ENCODE measurements at regions not wholly inside any gene's neighbourhood (a gene's known extent, or its start where the extent isn't known, plus 50 kb on each side); places are given as distances from the start of the nearest gene placed in this dataset.

GRCh38 chr6:91731939-91732338 lies 1145.1 kb upstream of the MAP3K7 start:
- no peak for TF ChIP-seq CTCF (IDR thresholded peaks at IDR 0.05; ENCODE audit: borderline replicate concordance, insufficient read depth, low read depth, low read length)
- no peak overlapping the region for H3K4me3 ChIP-seq (ENCODE audit: low read depth, low read length)

- no peak for TF ChIP-seq CTCF (IDR thresholded peaks at IDR 0.05; ENCODE audit: borderline replicate concordance, insufficient read depth, low read depth, low read length)
Measured at GRCh38 chr6:91730710-91731109, 1143.8 kb upstream of the MAP3K7 start.

GRCh38 chr6:91720324-91720723 lies 1133.5 kb upstream of the MAP3K7 start:
- TF ChIP-seq CTCF (IDR thresholded peaks at IDR 0.05; ENCODE audit: borderline replicate concordance, insufficient read depth, low read depth, low read length) = no peak
- no peak overlapping the region for H3K4me3 ChIP-seq (ENCODE audit: low read depth, low read length)

More at GRCh38 chr6:91730710-91731109, 1143.8 kb upstream of the MAP3K7 start:
- no peak overlapping the region for H3K4me3 ChIP-seq (ENCODE audit: low read depth, low read length)

GRCh38 chr6:91719414-91719813 lies 1132.5 kb upstream of the MAP3K7 start:
- H3K4me3 ChIP-seq (ENCODE audit: low read depth, low read length) = no peak overlapping the region
- no peak for TF ChIP-seq CTCF (IDR thresholded peaks at IDR 0.05; ENCODE audit: borderline replicate concordance, insufficient read depth, low read depth, low read length)

- no peak overlapping the region for H3K4me3 ChIP-seq (ENCODE audit: low read depth, low read length)
- no peak for TF ChIP-seq CTCF (IDR thresholded peaks at IDR 0.05; ENCODE audit: borderline replicate concordance, insufficient read depth, low read depth, low read length)
Measured at GRCh38 chr6:91718198-91718597, 1131.3 kb upstream of the MAP3K7 start.

GRCh38 chr6:91717094-91717493 lies 1130.2 kb upstream of the MAP3K7 start:
- no peak overlapping the region for H3K4me3 ChIP-seq (ENCODE audit: low read depth, low read length)
- no peak for TF ChIP-seq CTCF (IDR thresholded peaks at IDR 0.05; ENCODE audit: borderline replicate concordance, insufficient read depth, low read depth, low read length)

GRCh38 chr6:91716361-91716760 lies 1129.5 kb upstream of the MAP3K7 start:
- no peak for TF ChIP-seq CTCF (IDR thresholded peaks at IDR 0.05; ENCODE audit: borderline replicate concordance, insufficient read depth, low read depth, low read length)
- H3K4me3 ChIP-seq (ENCODE audit: low read depth, low read length) = no peak overlapping the region

Data from GM12875 (cell line).